ENCODE measurements at regions not wholly inside any gene's neighbourhood (a gene's known extent, or its start where the extent isn't known, plus 50 kb on each side); places are given as distances from the start of the nearest gene placed in this dataset.

GRCh38 chr11:23111527-23111926 lies 251.3 kb upstream of the CCDC179 start:
- Mint-ChIP-seq H3K27ac (no peak overlapping the region), H3K9me3 (ENCODE audit: low read depth) (peaks cover under 1% of the 10 kb centered on the region)
- no peak for TF ChIP-seq CTCF (IDR thresholded peaks at IDR 0.05; ENCODE audit: unreplicated experiment)

DNA sequence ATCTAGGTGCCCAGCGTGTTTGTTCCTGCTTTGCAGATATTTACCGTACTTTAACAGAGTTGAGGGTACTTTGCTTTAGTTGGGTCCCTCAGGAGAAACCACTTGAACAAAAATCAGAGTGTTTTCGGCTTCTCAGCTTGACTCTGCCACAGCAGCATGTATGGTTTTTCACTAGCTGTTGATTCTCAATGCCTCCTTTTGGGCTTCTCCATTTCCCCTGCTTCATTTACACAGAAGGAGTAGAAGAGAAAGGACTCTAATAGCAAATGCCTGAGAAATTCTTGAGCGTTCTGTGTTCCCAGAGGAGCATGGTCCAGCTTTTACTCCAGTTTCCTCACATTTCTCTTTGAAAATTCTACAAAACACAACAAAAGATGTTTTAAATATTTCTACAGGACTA lies 252.1 kb upstream of the CCDC179 start:
- no peak for TF ChIP-seq CTCF (IDR thresholded peaks at IDR 0.05; ENCODE audit: unreplicated experiment)
- Mint-ChIP-seq H3K36me3 (ENCODE audit: insufficient read depth) (peaks cover 8% of the 10 kb centered on the region), H3K4me1 (ENCODE audit: low read depth) (peaks cover 11% of the 10 kb centered on the region), H3K27ac (no peak overlapping the region), H3K9me3 (ENCODE audit: low read depth) (peaks cover 6% of the 10 kb centered on the region), H3K4me3 (ENCODE audit: low read depth) (no peak overlapping the region), H3K27me3 (no peaks in the 10 kb centered on the region)
- DNase-seq (ENCODE audit: low spot score, unreplicated experiment) = no peak

More at GRCh38 chr11:23111527-23111926, 251.3 kb upstream of the CCDC179 start:
- no peak for DNase-seq (ENCODE audit: low spot score, unreplicated experiment)
- Mint-ChIP-seq H3K4me3 (ENCODE audit: low read depth) (no peak overlapping the region), H3K4me1 (ENCODE audit: low read depth) (peaks cover 11% of the 10 kb centered on the region), H3K36me3 (ENCODE audit: insufficient read depth) (peaks cover 2% of the 10 kb centered on the region), H3K27me3 (no peaks in the 10 kb centered on the region)

- Mint-ChIP-seq H3K27me3 (no peaks in the 10 kb centered on the region), H3K27ac (no peak overlapping the region), H3K4me3 (ENCODE audit: low read depth) (no peak overlapping the region), H3K4me1 (ENCODE audit: low read depth) (peaks cover 11% of the 10 kb centered on the region), H3K36me3 (ENCODE audit: insufficient read depth) (peaks cover 8% of the 10 kb centered on the region), H3K9me3 (ENCODE audit: low read depth) (peaks cover 6% of the 10 kb centered on the region)
- peak; percentile 81 for TF ChIP-seq CTCF (IDR thresholded peaks at IDR 0.05; ENCODE audit: unreplicated experiment)
- DNase-seq (ENCODE audit: low spot score, unreplicated experiment) = no peak
These were observed 253.0 kb upstream of the CCDC179 start for GRCh38 chr11:23112987-23113886.

- no peak for DNase-seq (ENCODE audit: low spot score, unreplicated experiment)
- Mint-ChIP-seq H3K9me3 (ENCODE audit: low read depth) (peaks cover 6% of the 10 kb centered on the region), H3K27me3 (no peaks in the 10 kb centered on the region), H3K4me1 (ENCODE audit: low read depth) (peaks cover 11% of the 10 kb centered on the region), H3K36me3 (ENCODE audit: insufficient read depth) (peaks cover 8% of the 10 kb centered on the region), H3K4me3 (ENCODE audit: low read depth) (no peak overlapping the region), H3K27ac (no peak overlapping the region)
- TF ChIP-seq CTCF (IDR thresholded peaks at IDR 0.05; ENCODE audit: unreplicated experiment) = no peak
These were observed 253.6 kb upstream of the CCDC179 start for GRCh38 chr11:23113887-23114216.

DNA sequence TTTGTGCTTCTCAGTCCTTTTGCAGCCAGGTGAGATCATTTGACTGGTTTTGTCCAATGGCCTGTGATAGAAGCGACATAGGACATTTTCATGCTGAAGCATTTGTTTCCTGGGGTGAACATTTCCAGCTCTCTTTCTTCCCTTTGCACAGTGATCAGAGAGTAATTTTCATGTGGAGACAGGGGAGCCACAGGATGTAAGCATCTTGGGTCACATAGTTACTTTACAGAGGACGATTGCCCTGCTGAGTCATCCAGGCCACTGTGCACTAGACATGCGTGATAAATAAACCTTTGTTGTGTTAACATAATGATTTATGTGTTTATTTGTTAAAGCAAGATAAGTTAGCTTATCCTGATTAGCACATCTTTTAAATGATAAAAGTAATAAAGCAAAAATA lies 263.5 kb upstream of the CCDC179 start:
- no peaks in the 10 kb centered on the region for H3K27me3 Mint-ChIP-seq
- peak overlapping the region; percentile 29 for H3K4me3 Mint-ChIP-seq (ENCODE audit: low read depth)
- DNase-seq (ENCODE audit: low spot score, unreplicated experiment) = no peak
- peaks cover 6% of the 10 kb centered on the region for H3K36me3 Mint-ChIP-seq (ENCODE audit: insufficient read depth)
- peaks cover 15% of the 10 kb centered on the region for H3K9me3 Mint-ChIP-seq (ENCODE audit: low read depth)
- TF ChIP-seq CTCF (IDR thresholded peaks at IDR 0.05; ENCODE audit: unreplicated experiment) = no peak
- H3K4me1 Mint-ChIP-seq (ENCODE audit: low read depth) = peaks cover 28% of the 10 kb centered on the region
- H3K27ac Mint-ChIP-seq = peak overlapping the region; percentile 92

Data from progenitor cell of endocrine pancreas (in vitro differentiated cells).